ENCODE measurements at regions not wholly inside any gene's neighbourhood (a gene's known extent, or its start where the extent isn't known, plus 50 kb on each side); places are given as distances from the start of the nearest gene placed in this dataset. TPM values are rescaled to one million over a fixed set of nuclear protein-coding genes. Genes with fewer than 3 reads are reported as not detected.

DNA sequence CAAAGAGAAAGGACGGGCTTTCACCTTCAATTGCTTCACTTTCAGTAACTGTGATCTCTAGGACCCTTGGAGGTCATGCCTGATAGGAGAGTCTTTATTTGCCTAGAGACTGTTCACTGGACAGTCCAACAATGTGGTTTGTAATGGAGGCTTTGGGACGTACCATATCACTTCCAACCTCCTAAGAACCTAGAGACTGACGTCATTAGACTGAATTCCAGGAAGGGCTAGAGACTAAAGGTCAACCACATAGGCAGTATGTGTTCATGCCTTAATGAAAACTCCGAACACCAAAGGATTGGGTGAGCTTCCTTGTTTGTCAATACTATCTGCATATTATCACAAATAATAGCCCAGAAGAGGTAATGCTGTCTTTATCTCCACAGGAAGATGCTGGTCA is 53.7 kb upstream of the CNTN5 start:
- TF ChIP-seq SNIP1 (IDR thresholded peaks at IDR 0.05; ENCODE audit: low read depth) = no peak
- TF ChIP-seq, protein P1, sequence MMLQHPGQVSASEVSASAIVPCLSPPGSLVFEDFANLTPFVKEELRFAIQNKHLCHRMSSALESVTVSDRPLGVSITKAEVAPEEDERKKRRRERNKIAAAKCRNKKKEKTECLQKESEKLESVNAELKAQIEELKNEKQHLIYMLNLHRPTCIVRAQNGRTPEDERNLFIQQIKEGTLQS (IDR thresholded peaks at IDR 0.05) = no peak
- TF ChIP-seq, protein P1 (CRISPR knock-in tag; conservative IDR thresholded peaks at IDR 0.05) = no peak
- peak; percentile 59 for TF ChIP-seq PRDM10 (IDR thresholded peaks at IDR 0.05; ENCODE audit: partially characterized antibody)
- 0 out of 2 replicates have a peak, but pooled peaks have one; percentile 17 for TF ChIP-seq ATF7 (IDR thresholded peaks at IDR 0.05)
- TF ChIP-seq SREBF2 (CRISPR knock-in tag; IDR thresholded peaks at IDR 0.05) = no peak
- Histone ChIP-seq H2AFZ (ENCODE audit: low read depth, low read length) (no peak overlapping the region), H3K79me2 (ENCODE audit: control insufficient read depth, insufficient read depth, low read length) (no peaks in the 10 kb centered on the region), H3K27ac (ENCODE audit: extremely low read depth, low read depth, low read length) (no peak overlapping the region), H3K9me3 (replicated peaks; ENCODE audit: control insufficient read depth, insufficient read depth, low read depth, low read length) (no peaks in the 10 kb centered on the region), H3K4me2 (ENCODE audit: insufficient read depth, low read length) (no peak overlapping the region), H3K27me3 (ENCODE audit: control insufficient read depth in 2 of 2, insufficient read depth in 2 of 2, low read length in 2 of 2) (no peaks in the 10 kb centered on the region), H3K9ac (ENCODE audit: insufficient read depth in 1 of 2, low read depth in 2 of 2, low read length in 2 of 2) (no peak overlapping the region), H3K36me3 (ENCODE audit: control insufficient read depth, insufficient read depth, low read length) (no peaks in the 10 kb centered on the region), H3K4me3 (no peak overlapping the region), H3K9me1 (ENCODE audit: control insufficient read depth, insufficient read depth, low read length) (no peaks in the 10 kb centered on the region), H4K20me1 (replicated peaks; ENCODE audit: control insufficient read depth, insufficient read depth, low read length) (no peaks in the 10 kb centered on the region), H3K4me1 (replicated peaks in 1 of 2; ENCODE audit: control insufficient read depth in 2 of 2, insufficient read depth in 2 of 2, low read length in 2 of 2) (no peaks in the 10 kb centered on the region)
- 4% methylated on average over 4 of the region's 4 CpGs for WGBS (ENCODE audit: insufficient coverage, low coverage, missing lambda C conversion rate)
- FAIRE-seq (no peak), ATAC-seq (no peak), DNase-seq (ENCODE audit: extremely low read depth in 1 of 4, low spot score in 3 of 4) (no peak)
- BruUV-seq (replicated peaks) = no TSS peak
- POLR2A ChIA-PET = no interaction called here
- CTCF ChIA-PET (ENCODE audit: low intra/inter-chr PET ratio) = no interaction called here
- in situ Hi-C loops (cut with MboI) (no loop called here), intact Hi-C loops (cut with micrococcal nuclease) (no loop called here)

Small RNA genes lying in the stretch of these regions (small RNA-seq; reads per million reads assigned to genes)
- gene AP003730.1 = not detected
- gene RNA5SP346 = not detected
- gene RNA5SP347 = 0.15 reads per million

All from K562 (cell line).